Stimulated activated naive CD8-positive, alpha-beta T cell treated with anti-CD3 and anti-CD28 coated beads, Interleukin-15, Interleukin-2, amounts not matched to agents 100 U/mL and 50 U/mL, for 24 hours (primary cell): ENCODE measurements at regions not wholly inside any gene's neighbourhood (a gene's known extent, or its start where the extent isn't known, plus 50 kb on each side); places are given as distances from the start of the nearest gene placed in this dataset.

Source experiments
- ATAC-seq: fragments of 150-1000 bp; cut with Tn5 transposase; one replicate; pipeline ENCODE4 v1.10.0; 2021
- DNase-seq: peaks from one replicate; pipeline ENCODE4 v3.0.0; 2021

- ATAC-seq (no peak), DNase-seq (no peak)
Observed at GRCh38 chr6:67362976-67363375, 1272.1 kb upstream of the ADGRB3 start.

- no peak for DNase-seq
- ATAC-seq, result no peak
Observed at GRCh38 chr6:67361264-67361663, 1273.8 kb upstream of the ADGRB3 start.

GRCh38 chr6:67358241-67358640, 1276.8 kb upstream of the ADGRB3 start:
- DNase-seq (no peak), ATAC-seq (no peak)

- no peak for ATAC-seq
- no peak for DNase-seq
Observed at GRCh38 chr6:67353861-67354260, 1281.2 kb upstream of the ADGRB3 start.

GRCh38 chr6:67352717-67353116, 1282.4 kb upstream of the ADGRB3 start:
- no peak for DNase-seq
- ATAC-seq, result no peak

- no peak for ATAC-seq
Observed at GRCh38 chr6:67350729-67351128, 1284.4 kb upstream of the ADGRB3 start.

GRCh38 chr6:67345946-67346345, 1289.1 kb upstream of the ADGRB3 start:
- ATAC-seq (no peak), DNase-seq (no peak)

More at GRCh38 chr6:67350729-67351128, 1284.4 kb upstream of the ADGRB3 start:
- no peak for DNase-seq

GRCh38 chr6:67336014-67336413, 1299.1 kb upstream of the ADGRB3 start:
- no peak for ATAC-seq
- no peak for DNase-seq

GRCh38 chr6:67331304-67331703, 1303.8 kb upstream of the ADGRB3 start:
- DNase-seq (no peak), ATAC-seq (no peak)

- ATAC-seq (no peak), DNase-seq (no peak)
Observed at GRCh38 chr6:67328269-67328668, 1306.8 kb upstream of the ADGRB3 start.

GRCh38 chr6:67300430-67301040, 1334.5 kb upstream of the ADGRB3 start:
- no peak for ATAC-seq
- no peak for DNase-seq

- ATAC-seq (no peak), DNase-seq (no peak)
Observed at GRCh38 chr6:67292169-67292568, 1342.9 kb upstream of the ADGRB3 start.

- no peak for DNase-seq
- ATAC-seq, result no peak
Observed at GRCh38 chr6:67287566-67287965, 1347.5 kb upstream of the ADGRB3 start.

GRCh38 chr6:67285770-67286495, 1349.1 kb upstream of the ADGRB3 start:
- DNase-seq (no peak), ATAC-seq (no peak)

GRCh38 chr6:67277312-67277711, 1357.8 kb upstream of the ADGRB3 start:
- DNase-seq (no peak), ATAC-seq (no peak)

GRCh38 chr6:67265996-67266921, 1368.8 kb upstream of the ADGRB3 start:
- ATAC-seq (no peak), DNase-seq (no peak)

GRCh38 chr6:67252663-67253062, 1382.4 kb upstream of the ADGRB3 start:
- DNase-seq, result no peak

GRCh38 chr6:67248077-67248476, 1387.0 kb upstream of the ADGRB3 start:
- ATAC-seq, result no peak
- no peak for DNase-seq

More at GRCh38 chr6:67252663-67253062, 1382.4 kb upstream of the ADGRB3 start:
- no peak for ATAC-seq

GRCh38 chr6:67244037-67244436, 1391.0 kb upstream of the ADGRB3 start:
- DNase-seq (no peak), ATAC-seq (no peak)

- ATAC-seq (no peak), DNase-seq (no peak)
Observed at GRCh38 chr6:67237277-67237676, 1397.8 kb upstream of the ADGRB3 start.

GRCh38 chr6:67231092-67231491, 1404.0 kb upstream of the ADGRB3 start:
- DNase-seq (no peak), ATAC-seq (no peak)

- DNase-seq (no peak), ATAC-seq (no peak)
Observed at GRCh38 chr6:67224989-67225388, 1410.1 kb upstream of the ADGRB3 start.

GRCh38 chr6:67221226-67221625, 1413.9 kb upstream of the ADGRB3 start:
- DNase-seq, result no peak
- ATAC-seq, result no peak
